ENCODE measurements at regions not wholly inside any gene's neighbourhood (a gene's known extent, or its start where the extent isn't known, plus 50 kb on each side); places are given as distances from the start of the nearest gene placed in this dataset.

DNA sequence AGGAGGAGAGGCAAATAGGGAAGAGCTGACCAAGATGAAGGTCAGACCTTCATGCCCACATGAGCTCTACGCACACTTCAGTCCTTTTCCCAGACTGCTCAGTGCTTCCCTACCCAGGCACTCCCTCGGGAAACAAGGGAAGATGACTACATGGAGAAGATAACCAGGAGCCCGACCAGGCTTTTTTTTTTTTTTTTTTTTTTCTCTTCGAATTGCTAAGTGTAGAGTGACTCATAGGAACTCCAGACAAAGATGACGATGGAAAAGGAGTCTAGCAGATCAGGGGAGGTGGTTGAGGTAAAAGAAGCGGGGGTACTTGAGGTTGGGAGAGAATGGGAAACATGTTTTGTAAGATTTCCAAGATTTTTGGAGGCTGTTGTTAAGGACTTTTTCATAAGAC, 526.1 kb downstream of the BNC2 start:
- 78% methylated on average over 6 of the region's 6 CpGs for WGBS

GRCh38 chr9:16345902-16346301, 524.6 kb downstream of the BNC2 start:
- Histone ChIP-seq H3K27ac (ENCODE audit: low read depth in 1 of 2, low read length in 2 of 2) (no peak overlapping the region), H3K9me3 (ENCODE audit: control insufficient read depth in 4 of 4, low read length in 3 of 4) (no peaks in the 10 kb centered on the region), H3K9ac (ENCODE audit: low read depth in 1 of 2, low read length in 2 of 2) (no peak overlapping the region), H3K27me3 (ENCODE audit: control insufficient read depth in 4 of 4, insufficient read depth in 4 of 4, low read length in 3 of 4) (no peaks in the 10 kb centered on the region), H3K4me1 (ENCODE audit: control insufficient read depth in 4 of 4, insufficient read depth in 4 of 4, low read length in 3 of 4) (no peaks in the 10 kb centered on the region), H3K4me3 (ENCODE audit: low read depth in 1 of 3, low read length in 3 of 3) (no peak overlapping the region), H3K36me3 (ENCODE audit: control insufficient read depth in 4 of 4, insufficient read depth in 3 of 4, low read depth in 1 of 4, low read length in 3 of 4) (no peaks in the 10 kb centered on the region)
- no peak for DNase-seq (ENCODE audit: low spot score)
- WGBS: 90% methylated on average over 3 of the region's 3 CpGs
- TF ChIP-seq NR2F2 (IDR thresholded peaks at IDR 0.05) (no peak), ATF3 (IDR thresholded peaks at IDR 0.05) (no peak), JUND (IDR thresholded peaks at IDR 0.05) (no peak), YY1 (IDR thresholded peaks at IDR 0.05) (no peak), RAD21 (IDR thresholded peaks at IDR 0.05) (no peak), SP1 (IDR thresholded peaks at IDR 0.05) (no peak), HNF4A (conservative IDR thresholded peaks at IDR 0.05) (no peak), GABPA (IDR thresholded peaks at IDR 0.05 in 1 of 2, conservative IDR thresholded peaks at IDR 0.05 in 1 of 2) (no peak), MAX (IDR thresholded peaks at IDR 0.05) (no peak), FOXA2 (IDR thresholded peaks at IDR 0.05) (no peak), RXRA (IDR thresholded peaks at IDR 0.05) (no peak), HNF4G (IDR thresholded peaks at IDR 0.05) (no peak), FOXA1 (IDR thresholded peaks at IDR 0.05) (no peak), REST (IDR thresholded peaks at IDR 0.05) (no peak), TAF1 (conservative IDR thresholded peaks at IDR 0.05) (no peak), EGR1 (IDR thresholded peaks at IDR 0.05; ENCODE audit: low read depth in 2 of 2) (no peak)
- TF ChIP-seq, protein P1, sequence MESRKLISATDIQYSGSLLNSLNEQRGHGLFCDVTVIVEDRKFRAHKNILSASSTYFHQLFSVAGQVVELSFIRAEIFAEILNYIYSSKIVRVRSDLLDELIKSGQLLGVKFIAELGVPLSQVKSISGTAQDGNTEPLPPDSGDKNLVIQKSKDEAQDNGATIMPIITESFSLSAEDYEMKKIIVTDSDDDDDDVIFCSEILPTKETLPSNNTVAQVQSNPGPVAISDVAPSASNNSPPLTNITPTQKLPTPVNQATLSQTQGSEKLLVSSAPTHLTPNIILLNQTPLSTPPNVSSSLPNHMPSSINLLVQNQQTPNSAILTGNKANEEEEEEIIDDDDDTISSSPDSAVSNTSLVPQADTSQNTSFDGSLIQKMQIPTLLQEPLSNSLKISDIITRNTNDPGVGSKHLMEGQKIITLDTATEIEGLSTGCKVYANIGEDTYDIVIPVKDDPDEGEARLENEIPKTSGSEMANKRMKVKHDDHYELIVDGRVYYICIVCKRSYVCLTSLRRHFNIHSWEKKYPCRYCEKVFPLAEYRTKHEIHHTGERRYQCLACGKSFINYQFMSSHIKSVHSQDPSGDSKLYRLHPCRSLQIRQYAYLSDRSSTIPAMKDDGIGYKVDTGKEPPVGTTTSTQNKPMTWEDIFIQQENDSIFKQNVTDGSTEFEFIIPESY (IDR thresholded peaks at IDR 0.05): no peak
- TF ChIP-seq, protein P2, sequence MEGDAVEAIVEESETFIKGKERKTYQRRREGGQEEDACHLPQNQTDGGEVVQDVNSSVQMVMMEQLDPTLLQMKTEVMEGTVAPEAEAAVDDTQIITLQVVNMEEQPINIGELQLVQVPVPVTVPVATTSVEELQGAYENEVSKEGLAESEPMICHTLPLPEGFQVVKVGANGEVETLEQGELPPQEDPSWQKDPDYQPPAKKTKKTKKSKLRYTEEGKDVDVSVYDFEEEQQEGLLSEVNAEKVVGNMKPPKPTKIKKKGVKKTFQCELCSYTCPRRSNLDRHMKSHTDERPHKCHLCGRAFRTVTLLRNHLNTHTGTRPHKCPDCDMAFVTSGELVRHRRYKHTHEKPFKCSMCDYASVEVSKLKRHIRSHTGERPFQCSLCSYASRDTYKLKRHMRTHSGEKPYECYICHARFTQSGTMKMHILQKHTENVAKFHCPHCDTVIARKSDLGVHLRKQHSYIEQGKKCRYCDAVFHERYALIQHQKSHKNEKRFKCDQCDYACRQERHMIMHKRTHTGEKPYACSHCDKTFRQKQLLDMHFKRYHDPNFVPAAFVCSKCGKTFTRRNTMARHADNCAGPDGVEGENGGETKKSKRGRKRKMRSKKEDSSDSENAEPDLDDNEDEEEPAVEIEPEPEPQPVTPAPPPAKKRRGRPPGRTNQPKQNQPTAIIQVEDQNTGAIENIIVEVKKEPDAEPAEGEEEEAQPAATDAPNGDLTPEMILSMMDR (IDR thresholded peaks at IDR 0.05; ENCODE audit: low read depth, low read length, missing input control): no peak

More for the DNA sequence above, 526.1 kb downstream of the BNC2 start:
- H3K9me3 ChIP-seq (ENCODE audit: control insufficient read depth in 4 of 4, low read length in 3 of 4): no peaks in the 10 kb centered on the region
- no peak for TF ChIP-seq GABPA (IDR thresholded peaks at IDR 0.05 in 1 of 2, conservative IDR thresholded peaks at IDR 0.05 in 1 of 2)
- TF ChIP-seq EGR1 (IDR thresholded peaks at IDR 0.05; ENCODE audit: low read depth in 2 of 2): no peak
- TF ChIP-seq TAF1 (conservative IDR thresholded peaks at IDR 0.05): no peak
- H3K27ac ChIP-seq (ENCODE audit: low read depth in 1 of 2, low read length in 2 of 2): no peak overlapping the region
- H3K9ac ChIP-seq (ENCODE audit: low read depth in 1 of 2, low read length in 2 of 2): no peak overlapping the region
- no peaks in the 10 kb centered on the region for H3K27me3 ChIP-seq (ENCODE audit: control insufficient read depth in 4 of 4, insufficient read depth in 4 of 4, low read length in 3 of 4)
- H3K4me1 ChIP-seq (ENCODE audit: control insufficient read depth in 4 of 4, insufficient read depth in 4 of 4, low read length in 3 of 4): no peaks in the 10 kb centered on the region
- no peak overlapping the region for H3K4me3 ChIP-seq (ENCODE audit: low read depth in 1 of 3, low read length in 3 of 3)
- DNase-seq (ENCODE audit: low spot score): no peak
- H3K36me3 ChIP-seq (ENCODE audit: control insufficient read depth in 4 of 4, insufficient read depth in 3 of 4, low read depth in 1 of 4, low read length in 3 of 4): no peaks in the 10 kb centered on the region

Measured in liver (tissue), 8 donors.